Fibroblast of lung (primary cell): ENCODE measurements at regions not wholly inside any gene's neighbourhood (a gene's known extent, or its start where the extent isn't known, plus 50 kb on each side); places are given as distances from the start of the nearest gene placed in this dataset.

ENCODE experiments used
- DNase-seq, 2 donors: peaks; one replicate each; pipeline versions ENCODE4 v3.0.0 to v3.0.0-alpha.2; 2010; ENCODE audit warnings: low read depth in 2 of 2
- H2AFZ ChIP-seq: 2 replicates; pipeline ENCODE4 v1.5.1; 2012; ENCODE audit warnings: low read length, control low read depth, inconsistent platforms
- H3K27ac ChIP-seq: 2 replicates; pipeline ENCODE4 v1.5.1; 2011; ENCODE audit warnings: low read length, control low read depth; ENCODE audit not compliant: insufficient read depth
- H3K27me3 ChIP-seq: 2 replicates; pipeline ENCODE4 v1.5.1; 2011; ENCODE audit warnings: mild to moderate bottlenecking, low read length; ENCODE audit not compliant: control insufficient read depth, insufficient read depth
- H3K36me3 ChIP-seq: 2 replicates; pipeline ENCODE4 v1.5.1; 2011; ENCODE audit warnings: low read length; ENCODE audit not compliant: control insufficient read depth, insufficient read depth
- H3K4me1 ChIP-seq: 2 replicates; pipeline ENCODE4 v1.5.1; 2011; ENCODE audit warnings: low read length; ENCODE audit not compliant: control insufficient read depth, insufficient read depth; ENCODE audit errors: extremely low read depth
- H3K4me2 ChIP-seq: 2 replicates; pipeline ENCODE4 v1.5.1; 2011; ENCODE audit warnings: low read length, control low read depth; ENCODE audit not compliant: insufficient read depth; ENCODE audit errors: extremely low read depth
- H3K4me3 ChIP-seq, 4 experiments: fragments of 200-600 bp in 1 of 4; sonication (generic) in 1 of 4; replicated peaks in 1 of 4; 2 replicates each; pipeline ENCODE4 v1.5.1; 2011 to 2016; ENCODE audit warnings: low read length in 4 of 4, low read depth in 3 of 4, mild to moderate bottlenecking in 3 of 4, control low read depth in 2 of 4, inconsistent platforms in 1 of 4, mixed read lengths in 1 of 4; ENCODE audit not compliant: insufficient read depth in 1 of 4; ENCODE audit errors: control extremely low read depth in 1 of 4
- H3K79me2 ChIP-seq: 2 replicates; pipeline ENCODE4 v1.5.1; 2012; ENCODE audit warnings: mild to moderate bottlenecking, low read length, inconsistent platforms; ENCODE audit not compliant: control insufficient read depth, insufficient read depth
- H3K9ac ChIP-seq: 2 replicates; pipeline ENCODE4 v1.5.1; 2011; ENCODE audit warnings: mild to moderate bottlenecking, low read length, control low read depth; ENCODE audit not compliant: insufficient read depth
- H3K9me3 ChIP-seq: 2 replicates; pipeline ENCODE4 v1.5.1; 2012; ENCODE audit warnings: low read depth, low read length; ENCODE audit not compliant: control insufficient read depth, insufficient read depth
- H4K20me1 ChIP-seq: 2 replicates; pipeline ENCODE4 v1.5.1; 2011; ENCODE audit warnings: low read length; ENCODE audit not compliant: control insufficient read depth, insufficient read depth; ENCODE audit errors: extremely low read depth
- EZH2 ChIP-seq: IDR thresholded peaks from 2 replicates; pipeline ENCODE4 v1.5.1; 2012; ENCODE audit warnings: low read length, control low read depth, mild to moderate bottlenecking; ENCODE audit errors: missing control alignments
- TF ChIP-seq, protein P1 (sequence below), 2 donors: IDR thresholded peaks in 1 of 2; conservative IDR thresholded peaks in 1 of 2; 1 replicate in 1 of 2; 2 replicates in 1 of 2; pipeline ENCODE4 v1.5.1; 2011 to 2012; ENCODE audit warnings: low read length in 2 of 2, control low read depth in 1 of 2, inconsistent platforms in 1 of 2, low read depth in 1 of 2, mild to moderate bottlenecking in 1 of 2

DNA sequence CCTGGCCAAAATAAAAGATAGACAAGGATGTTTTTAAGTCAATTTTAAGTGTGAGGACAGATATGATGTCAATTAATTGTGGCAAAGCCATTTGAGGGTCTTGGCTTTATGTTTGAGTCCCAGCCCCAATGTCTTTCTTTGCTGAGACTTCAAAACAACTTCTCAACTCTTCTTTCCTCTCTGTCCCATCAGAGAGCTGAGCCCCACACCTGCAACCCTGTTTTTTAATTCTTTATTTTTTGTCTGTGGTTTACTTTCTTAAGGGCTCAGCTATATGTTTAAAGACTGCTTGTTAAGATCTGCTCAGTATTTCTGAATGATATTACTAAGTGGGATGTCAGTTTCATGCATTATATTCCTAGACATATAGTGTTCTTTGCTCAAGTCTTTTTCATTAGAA lies 164.3 kb downstream of the HS3ST1 start:
- H3K36me3 ChIP-seq: no peaks in the 10 kb centered on the region
- no peaks in the 10 kb centered on the region for H3K27me3 ChIP-seq
- no peaks in the 10 kb centered on the region for H3K79me2 ChIP-seq
- H3K27ac ChIP-seq: no peak overlapping the region
- H3K4me1 ChIP-seq: no peaks in the 10 kb centered on the region
- H4K20me1 ChIP-seq: no peaks in the 10 kb centered on the region
- H3K4me2 ChIP-seq: no peak overlapping the region
- TF ChIP-seq, protein P1, sequence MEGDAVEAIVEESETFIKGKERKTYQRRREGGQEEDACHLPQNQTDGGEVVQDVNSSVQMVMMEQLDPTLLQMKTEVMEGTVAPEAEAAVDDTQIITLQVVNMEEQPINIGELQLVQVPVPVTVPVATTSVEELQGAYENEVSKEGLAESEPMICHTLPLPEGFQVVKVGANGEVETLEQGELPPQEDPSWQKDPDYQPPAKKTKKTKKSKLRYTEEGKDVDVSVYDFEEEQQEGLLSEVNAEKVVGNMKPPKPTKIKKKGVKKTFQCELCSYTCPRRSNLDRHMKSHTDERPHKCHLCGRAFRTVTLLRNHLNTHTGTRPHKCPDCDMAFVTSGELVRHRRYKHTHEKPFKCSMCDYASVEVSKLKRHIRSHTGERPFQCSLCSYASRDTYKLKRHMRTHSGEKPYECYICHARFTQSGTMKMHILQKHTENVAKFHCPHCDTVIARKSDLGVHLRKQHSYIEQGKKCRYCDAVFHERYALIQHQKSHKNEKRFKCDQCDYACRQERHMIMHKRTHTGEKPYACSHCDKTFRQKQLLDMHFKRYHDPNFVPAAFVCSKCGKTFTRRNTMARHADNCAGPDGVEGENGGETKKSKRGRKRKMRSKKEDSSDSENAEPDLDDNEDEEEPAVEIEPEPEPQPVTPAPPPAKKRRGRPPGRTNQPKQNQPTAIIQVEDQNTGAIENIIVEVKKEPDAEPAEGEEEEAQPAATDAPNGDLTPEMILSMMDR (conservative IDR thresholded peaks at IDR 0.05 in 1 of 2, IDR thresholded peaks at IDR 0.05 in 1 of 2; ENCODE audit: low read depth in 1 of 2, low read length in 2 of 2): no peak
- TF ChIP-seq EZH2: no peak
- no peak overlapping the region for H3K4me3 ChIP-seq
- no peak overlapping the region for H3K9ac ChIP-seq
- no peak for DNase-seq
- no peak overlapping the region for H2AFZ ChIP-seq
- H3K9me3 ChIP-seq: no peaks in the 10 kb centered on the region

DNA sequence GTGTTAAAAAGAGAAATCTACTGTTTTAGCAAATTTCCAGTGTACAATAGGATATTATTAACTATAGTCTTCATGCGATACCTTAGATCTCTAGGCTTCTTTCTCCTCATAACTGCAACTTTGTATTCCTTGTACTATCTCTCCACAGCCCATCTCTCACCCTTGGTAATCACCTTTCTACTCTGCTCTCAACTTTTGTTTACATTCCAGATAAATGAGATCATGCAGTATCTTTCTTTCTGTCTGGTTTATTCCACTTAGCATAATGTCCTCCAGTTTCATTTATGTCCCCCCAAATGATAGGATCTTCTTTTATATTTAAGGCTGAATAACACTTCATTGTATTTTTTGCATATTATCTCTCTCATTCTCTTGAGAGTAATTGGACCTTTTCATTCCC lies 165.5 kb downstream of the HS3ST1 start:
- DNase-seq: peak in 1 of 2 donors; percentile 9
- H3K4me3 ChIP-seq: no peak overlapping the region
- no peaks in the 10 kb centered on the region for H3K36me3 ChIP-seq
- no peak overlapping the region for H3K9ac ChIP-seq
- H3K4me2 ChIP-seq: no peak overlapping the region
- no peaks in the 10 kb centered on the region for H3K27me3 ChIP-seq
- TF ChIP-seq EZH2: no peak
- TF ChIP-seq, protein P1 (conservative IDR thresholded peaks at IDR 0.05 in 1 of 2, IDR thresholded peaks at IDR 0.05 in 1 of 2; ENCODE audit: low read depth in 1 of 2, low read length in 2 of 2): no peak
- H4K20me1 ChIP-seq: no peaks in the 10 kb centered on the region
- H3K4me1 ChIP-seq: no peaks in the 10 kb centered on the region
- H3K27ac ChIP-seq: no peak overlapping the region
- H3K79me2 ChIP-seq: no peaks in the 10 kb centered on the region
- no peaks in the 10 kb centered on the region for H3K9me3 ChIP-seq
- no peak overlapping the region for H2AFZ ChIP-seq

DNA sequence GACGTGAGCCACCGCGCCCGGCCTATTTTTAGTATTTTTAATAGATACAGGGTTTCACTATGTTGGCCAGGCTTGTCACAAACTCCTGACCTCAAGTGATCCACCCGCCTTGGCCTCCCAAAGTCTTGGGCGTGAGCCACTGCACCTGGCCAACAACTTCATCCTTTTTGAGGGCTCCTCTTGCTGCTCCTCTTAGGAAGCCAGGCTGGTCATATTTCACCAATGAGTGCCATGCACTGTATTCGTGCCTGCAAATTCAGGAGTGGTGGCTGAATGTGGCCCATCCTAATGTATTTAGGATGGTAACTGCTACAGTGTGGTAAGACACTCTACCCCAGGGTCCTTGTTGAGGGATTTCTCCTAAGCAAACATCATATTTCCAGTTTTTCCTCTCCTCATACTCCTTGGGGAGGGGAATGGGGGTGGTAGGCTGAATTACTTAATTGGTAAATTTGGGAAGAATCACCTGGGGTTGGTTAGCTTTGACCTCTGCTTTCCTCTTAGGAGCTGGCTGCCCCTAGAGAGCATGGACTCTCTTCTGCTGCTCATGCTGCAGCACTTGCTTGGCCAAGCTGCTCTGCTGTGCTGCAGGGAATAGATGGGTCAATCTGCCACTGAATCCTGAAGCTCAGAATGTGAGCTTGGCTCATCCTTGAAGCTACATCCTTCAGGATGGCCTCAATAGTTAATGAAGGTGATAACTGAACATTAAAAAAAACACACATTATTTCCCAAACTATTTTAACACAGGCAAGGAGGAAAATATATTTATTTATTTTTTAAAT lies 167.4 kb downstream of the HS3ST1 start:
- H3K4me1 ChIP-seq: no peaks in the 10 kb centered on the region
- no peak for TF ChIP-seq EZH2
- TF ChIP-seq, protein P1 (conservative IDR thresholded peaks at IDR 0.05 in 1 of 2, IDR thresholded peaks at IDR 0.05 in 1 of 2; ENCODE audit: low read depth in 1 of 2, low read length in 2 of 2): no peak

More for the DNA sequence above, 167.4 kb downstream of the HS3ST1 start:
- DNase-seq: no peak
- Histone ChIP-seq H2AFZ (no peak overlapping the region), H3K36me3 (no peaks in the 10 kb centered on the region), H3K27me3 (no peaks in the 10 kb centered on the region), H3K27ac (no peak overlapping the region), H3K4me3 (no peak overlapping the region), H3K9ac (no peak overlapping the region), H3K9me3 (no peaks in the 10 kb centered on the region), H3K4me2 (no peak overlapping the region), H4K20me1 (no peaks in the 10 kb centered on the region), H3K79me2 (no peaks in the 10 kb centered on the region)
